ENCODE measurements at regions not wholly inside any gene's neighbourhood (a gene's known extent, or its start where the extent isn't known, plus 50 kb on each side); places are given as distances from the start of the nearest gene placed in this dataset.

- 66% methylated on average over 2 of the region's 2 CpGs for WGBS
- TF ChIP-seq POLR2A (IDR thresholded peaks at IDR 0.05) = no peak
- no peak for TF ChIP-seq POLR2AphosphoS5 (IDR thresholded peaks at IDR 0.05)
- no peak for TF ChIP-seq CTCF (IDR thresholded peaks at IDR 0.05)
- no peak for TF ChIP-seq EP300 (IDR thresholded peaks at IDR 0.05)
- no peak for DNase-seq (ENCODE audit: low spot score in 2 of 2)
- H3K4me1 ChIP-seq = no peaks in the 10 kb centered on the region
- no peak overlapping the region for H3K4me3 ChIP-seq
- no peaks in the 10 kb centered on the region for H3K27me3 ChIP-seq
- H3K9me3 ChIP-seq = no peaks in the 10 kb centered on the region
- no peak overlapping the region for H3K27ac ChIP-seq
- H3K36me3 ChIP-seq = no peaks in the 10 kb centered on the region
These were observed 1102.6 kb upstream of the EPHA6 start for GRCh38 chr3:95711789-95712188.

GRCh38 chr3:95715128-95715527 lies 1099.3 kb upstream of the EPHA6 start:
- Histone ChIP-seq H3K27me3 (no peaks in the 10 kb centered on the region), H3K4me3 (no peak overlapping the region), H3K27ac (no peak overlapping the region), H3K9me3 (no peaks in the 10 kb centered on the region), H3K36me3 (no peaks in the 10 kb centered on the region), H3K4me1 (no peaks in the 10 kb centered on the region)
- DNase-seq (ENCODE audit: low spot score in 2 of 2) = no peak
- 41% methylated on average over 3 of the region's 3 CpGs for WGBS
- TF ChIP-seq POLR2AphosphoS5 (IDR thresholded peaks at IDR 0.05) (no peak), CTCF (IDR thresholded peaks at IDR 0.05) (no peak), POLR2A (IDR thresholded peaks at IDR 0.05) (no peak), EP300 (IDR thresholded peaks at IDR 0.05) (no peak)

DNA sequence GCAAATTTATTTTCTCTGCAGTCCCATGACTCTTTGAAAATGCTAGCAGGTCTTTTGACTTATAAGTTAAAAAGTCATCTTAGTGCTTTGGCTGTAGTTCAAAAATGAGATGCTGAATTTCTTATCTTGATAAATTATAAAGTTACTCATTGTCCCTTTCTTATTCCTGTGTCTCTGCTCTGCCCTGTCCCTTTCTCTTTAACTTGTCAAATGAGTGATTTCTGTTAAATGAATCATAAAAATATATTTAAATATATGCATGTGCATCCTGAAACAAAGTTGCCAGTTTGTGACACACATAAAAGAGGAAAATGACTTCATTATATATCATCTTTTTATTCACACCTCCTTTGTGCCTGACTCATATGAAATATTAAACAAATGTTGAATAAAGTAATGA lies 1097.3 kb upstream of the EPHA6 start:
- DNase-seq (ENCODE audit: low spot score in 2 of 2) = no peak
- no peaks in the 10 kb centered on the region for H3K4me1 ChIP-seq
- H3K36me3 ChIP-seq = no peaks in the 10 kb centered on the region
- H3K27ac ChIP-seq = no peak overlapping the region
- H3K9me3 ChIP-seq = no peaks in the 10 kb centered on the region
- H3K27me3 ChIP-seq = no peaks in the 10 kb centered on the region
- no peak overlapping the region for H3K4me3 ChIP-seq
- TF ChIP-seq EP300 (IDR thresholded peaks at IDR 0.05) = no peak
- no peak for TF ChIP-seq POLR2A (IDR thresholded peaks at IDR 0.05)
- no peak for TF ChIP-seq CTCF (IDR thresholded peaks at IDR 0.05)
- no peak for TF ChIP-seq POLR2AphosphoS5 (IDR thresholded peaks at IDR 0.05)

DNA sequence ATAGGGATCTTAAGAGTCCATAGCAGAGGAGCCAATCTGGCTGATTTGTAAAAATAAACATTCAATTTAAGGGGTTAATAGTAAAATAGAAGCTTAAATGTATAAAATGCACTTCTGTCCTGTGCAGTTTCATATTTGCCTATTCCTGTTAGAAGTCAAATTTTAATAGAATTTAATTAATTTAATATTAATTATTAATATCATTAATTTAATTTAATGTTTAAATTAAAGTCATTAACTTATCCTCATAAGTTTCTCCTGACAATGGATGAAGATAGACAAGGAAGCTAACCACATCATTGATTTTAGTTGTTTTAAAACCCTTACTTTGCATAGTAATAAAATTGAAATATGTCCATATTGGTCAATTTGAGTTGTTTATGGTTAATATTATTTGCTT lies 1096.2 kb upstream of the EPHA6 start:
- H3K9me3 ChIP-seq = no peaks in the 10 kb centered on the region
- H3K27ac ChIP-seq = no peak overlapping the region
- no peak for DNase-seq (ENCODE audit: low spot score in 2 of 2)
- H3K36me3 ChIP-seq = no peaks in the 10 kb centered on the region
- no peak overlapping the region for H3K4me3 ChIP-seq
- TF ChIP-seq POLR2A (IDR thresholded peaks at IDR 0.05) = no peak
- TF ChIP-seq EP300 (IDR thresholded peaks at IDR 0.05) = no peak
- TF ChIP-seq POLR2AphosphoS5 (IDR thresholded peaks at IDR 0.05) = no peak
- TF ChIP-seq CTCF (IDR thresholded peaks at IDR 0.05) = no peak
- no peaks in the 10 kb centered on the region for H3K4me1 ChIP-seq
- no peaks in the 10 kb centered on the region for H3K27me3 ChIP-seq

DNA sequence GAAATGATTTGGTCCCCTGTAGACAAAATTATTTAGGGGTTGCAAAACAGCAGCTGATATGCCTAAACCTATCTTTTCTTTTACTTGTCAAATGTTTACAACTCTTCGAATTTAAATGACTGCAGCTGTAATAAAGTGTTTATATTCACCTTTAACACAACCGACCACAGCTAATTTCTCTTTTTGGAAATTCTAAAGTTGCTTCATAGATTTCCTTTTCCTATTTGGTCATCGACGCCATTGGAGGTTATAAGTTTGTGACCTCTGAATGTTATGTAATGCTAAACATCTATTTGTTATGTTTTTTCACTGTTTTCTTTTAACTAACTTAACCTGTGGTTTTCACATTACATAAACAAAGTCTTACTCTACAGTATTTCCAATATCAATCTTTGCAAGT lies 1094.9 kb upstream of the EPHA6 start:
- Histone ChIP-seq H3K4me1 (no peaks in the 10 kb centered on the region), H3K9me3 (no peaks in the 10 kb centered on the region), H3K27ac (no peak overlapping the region), H3K4me3 (no peak overlapping the region), H3K36me3 (no peaks in the 10 kb centered on the region), H3K27me3 (no peaks in the 10 kb centered on the region)
- TF ChIP-seq POLR2AphosphoS5 (IDR thresholded peaks at IDR 0.05) = no peak
- TF ChIP-seq EP300 (IDR thresholded peaks at IDR 0.05) = no peak
- TF ChIP-seq POLR2A (IDR thresholded peaks at IDR 0.05) = no peak
- TF ChIP-seq CTCF (IDR thresholded peaks at IDR 0.05) = no peak
- 79% methylated on average over 4 of the region's 4 CpGs for WGBS
- no peak for DNase-seq (ENCODE audit: low spot score in 2 of 2)
